ENCODE measurements at regions not wholly inside any gene's neighbourhood (a gene's known extent, or its start where the extent isn't known, plus 50 kb on each side); places are given as distances from the start of the nearest gene placed in this dataset.

- no peak for TF ChIP-seq CTCF (IDR thresholded peaks at IDR 0.05)
- TF ChIP-seq POLR2A (IDR thresholded peaks at IDR 0.05), result no peak
Measured at GRCh38 chr12:84277986-84278385, 634.6 kb downstream of the SLC6A15 start.

Measured in right lobe of liver (tissue), 4 donors.